ENCODE measurements at regions not wholly inside any gene's neighbourhood (a gene's known extent, or its start where the extent isn't known, plus 50 kb on each side); places are given as distances from the start of the nearest gene placed in this dataset.

- DNase-seq (ENCODE audit: low read depth in 1 of 2, low spot score in 1 of 2) = no peak
Observed at GRCh38 chr16:5510819-5511370, 413.3 kb upstream of the EEF2KMT start.

GRCh38 chr16:5509794-5510193 lies 412.2 kb upstream of the EEF2KMT start:
- no peak for DNase-seq (ENCODE audit: low read depth in 1 of 2, low spot score in 1 of 2)

- no peak for DNase-seq (ENCODE audit: low read depth in 1 of 2, low spot score in 1 of 2)
Observed at GRCh38 chr16:5509336-5509735, 411.7 kb upstream of the EEF2KMT start.

- DNase-seq (ENCODE audit: low read depth in 1 of 2, low spot score in 1 of 2) = no peak
Observed at GRCh38 chr16:5508371-5508770, 410.8 kb upstream of the EEF2KMT start.

GRCh38 chr16:5506021-5506420 lies 408.4 kb upstream of the EEF2KMT start:
- no peak for DNase-seq (ENCODE audit: low read depth in 1 of 2, low spot score in 1 of 2)

- no peak for DNase-seq (ENCODE audit: low read depth in 1 of 2, low spot score in 1 of 2)
Observed at GRCh38 chr16:5505091-5505887, 407.7 kb upstream of the EEF2KMT start.

GRCh38 chr16:5504064-5504781 lies 406.6 kb upstream of the EEF2KMT start:
- no peak for DNase-seq (ENCODE audit: low read depth in 1 of 2, low spot score in 1 of 2)

GRCh38 chr16:5502944-5503343 lies 405.3 kb upstream of the EEF2KMT start:
- no peak for DNase-seq (ENCODE audit: low read depth in 1 of 2, low spot score in 1 of 2)

GRCh38 chr16:5502467-5502869 lies 404.9 kb upstream of the EEF2KMT start:
- DNase-seq (ENCODE audit: low read depth in 1 of 2, low spot score in 1 of 2) = no peak

GRCh38 chr16:5500526-5500925 lies 402.9 kb upstream of the EEF2KMT start:
- no peak for DNase-seq (ENCODE audit: low read depth in 1 of 2, low spot score in 1 of 2)

GRCh38 chr16:5498562-5498961 lies 401.0 kb upstream of the EEF2KMT start:
- no peak for DNase-seq (ENCODE audit: low read depth in 1 of 2, low spot score in 1 of 2)

- DNase-seq (ENCODE audit: low read depth in 1 of 2, low spot score in 1 of 2) = no peak
Observed at GRCh38 chr16:5496013-5496412, 398.4 kb upstream of the EEF2KMT start.

- DNase-seq (ENCODE audit: low read depth in 1 of 2, low spot score in 1 of 2) = no peak
Observed at GRCh38 chr16:5490499-5490898, 392.9 kb upstream of the EEF2KMT start.

- DNase-seq (ENCODE audit: low read depth in 1 of 2, low spot score in 1 of 2) = no peak
Observed at GRCh38 chr16:5488581-5488980, 391.0 kb upstream of the EEF2KMT start.

GRCh38 chr16:5487728-5488127 lies 390.1 kb upstream of the EEF2KMT start:
- DNase-seq (ENCODE audit: low read depth in 1 of 2, low spot score in 1 of 2) = no peak

GRCh38 chr16:5482256-5482655 lies 384.7 kb upstream of the EEF2KMT start:
- no peak for DNase-seq (ENCODE audit: low read depth in 1 of 2, low spot score in 1 of 2)

GRCh38 chr16:5480431-5481195 lies 383.0 kb upstream of the EEF2KMT start:
- DNase-seq (ENCODE audit: low read depth in 1 of 2, low spot score in 1 of 2) = no peak

- DNase-seq (ENCODE audit: low read depth in 1 of 2, low spot score in 1 of 2) = no peak
Observed at GRCh38 chr16:5479926-5480325, 382.3 kb upstream of the EEF2KMT start.

GRCh38 chr16:5478036-5478435 lies 380.4 kb upstream of the EEF2KMT start:
- DNase-seq (ENCODE audit: low read depth in 1 of 2, low spot score in 1 of 2) = no peak

GRCh38 chr16:5477251-5477650 lies 379.7 kb upstream of the EEF2KMT start:
- no peak for DNase-seq (ENCODE audit: low read depth in 1 of 2, low spot score in 1 of 2)

GRCh38 chr16:5472552-5472951 lies 375.0 kb upstream of the EEF2KMT start:
- DNase-seq (ENCODE audit: low read depth in 1 of 2, low spot score in 1 of 2) = no peak

- DNase-seq (ENCODE audit: low read depth in 1 of 2, low spot score in 1 of 2) = no peak
Observed at GRCh38 chr16:5468488-5468887, 370.9 kb upstream of the EEF2KMT start.

Data from activated CD4-positive, alpha-beta T cell treated with anti-CD3 and anti-CD28 coated beads, Interleukin-2, amount 50 U/mL, for 24 hours (primary cell).